OCI-LY1 (cell line): ENCODE measurements at regions not wholly inside any gene's neighbourhood (a gene's known extent, or its start where the extent isn't known, plus 50 kb on each side); places are given as distances from the start of the nearest gene placed in this dataset.

Experiments
- CTCF ChIP-seq: fragments of 200-600 bp; sonication (generic), shearing (Covaris generic); IDR thresholded peaks from 2 replicates; pipeline ENCODE4 v1.5.1; 2017; ENCODE audit warnings: mild to moderate bottlenecking, antibody characterized with exemption, low read length, moderate library complexity, mixed read lengths
- EZH2 ChIP-seq: fragments of 200-600 bp; sonication (generic), shearing (Covaris generic); IDR thresholded peaks from 2 replicates; pipeline ENCODE4 v1.8.0; 2017; ENCODE audit warnings: borderline replicate concordance, mixed run types, mild to moderate bottlenecking, antibody characterized with exemption, low read length, moderate library complexity, mixed read lengths

GRCh38 chr3:187902041-187902471, 156.8 kb upstream of the BCL6 start:
- TF ChIP-seq CTCF (no peak), EZH2 (no peak)
